NCI-H82 treated with DMSO at 0.1 percent for 48 hours (cell line): ENCODE measurements at regions not wholly inside any gene's neighbourhood (a gene's known extent, or its start where the extent isn't known, plus 50 kb on each side); places are given as distances from the start of the nearest gene placed in this dataset.
"Not testable (repeated sequence)": the region's sequence is repeated elsewhere in the genome, so short reads cannot be mapped to it uniquely, and the experiment has no call there.

Source experiments
- DNase-seq: peaks from one replicate; lab custom pipeline; 2025; ENCODE audit not compliant: unreplicated experiment; lab: John Stamatoyannopoulos, UW

GRCh38 chrX:138954976-138955375, 243.5 kb upstream of the FGF13 start:
- no peak for DNase-seq

DNA sequence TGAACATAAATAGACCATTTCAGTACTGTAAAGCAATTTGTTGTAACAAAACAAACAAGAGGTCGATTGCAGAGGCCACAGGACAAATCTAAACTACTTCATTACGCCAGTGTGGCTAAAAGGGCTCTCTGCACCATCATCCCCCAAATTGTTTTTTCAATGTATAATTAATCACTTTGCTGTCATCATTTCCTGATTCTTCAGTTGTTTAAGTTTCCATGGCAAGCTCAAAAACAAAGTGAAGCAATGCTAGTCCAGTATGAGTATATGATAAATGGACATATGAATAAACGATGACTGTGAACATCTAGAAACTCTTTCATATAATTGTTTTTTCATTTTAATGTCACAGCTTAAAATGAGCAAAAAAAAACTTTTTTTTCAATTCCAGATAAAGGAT, 235.4 kb upstream of the FGF13 start:
- no peak for DNase-seq

- DNase-seq = no peak
These were observed 233.7 kb upstream of the FGF13 start for GRCh38 chrX:138945219-138945618.

DNA sequence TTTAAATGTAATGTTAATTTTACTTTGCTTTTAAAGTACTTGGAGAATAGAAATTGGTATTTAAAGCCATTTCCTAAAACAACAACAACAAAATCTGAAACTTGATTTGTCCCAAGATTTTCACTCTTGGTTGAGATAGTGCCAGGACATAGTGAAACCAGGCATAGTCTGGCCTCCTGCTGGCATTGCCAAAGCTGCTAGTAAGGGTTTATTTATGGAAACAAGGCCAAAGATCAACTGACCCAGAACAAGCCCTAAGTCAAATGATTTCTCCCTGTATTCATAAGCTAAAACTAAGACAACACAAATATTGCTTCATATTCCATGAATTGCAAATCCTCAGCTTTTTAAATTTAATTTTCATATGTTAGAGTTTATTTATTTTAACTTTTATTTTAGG, 227.5 kb upstream of the FGF13 start:
- no peak for DNase-seq

GRCh38 chrX:138938003-138938402, 226.5 kb upstream of the FGF13 start:
- DNase-seq = no peak

DNA sequence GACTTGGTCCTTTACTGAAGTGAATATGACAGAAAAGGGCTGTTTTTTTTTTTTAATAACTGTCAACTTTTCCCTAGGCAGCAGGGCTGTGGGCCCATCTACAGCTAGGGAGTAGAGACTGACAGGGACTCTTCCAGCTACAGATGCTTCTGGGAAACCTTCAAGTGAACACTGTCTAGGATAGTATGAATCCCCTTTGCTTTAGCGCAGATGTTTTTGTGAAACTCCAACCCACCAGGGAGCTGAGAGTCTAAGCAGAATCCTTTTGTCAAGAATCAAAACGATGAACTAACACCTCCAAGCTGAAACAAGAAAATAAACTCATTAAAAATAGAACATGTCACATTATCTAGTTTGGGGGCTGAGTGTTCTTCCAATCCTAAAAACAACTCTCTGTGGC, 219.7 kb upstream of the FGF13 start:
- DNase-seq = no peak

DNA sequence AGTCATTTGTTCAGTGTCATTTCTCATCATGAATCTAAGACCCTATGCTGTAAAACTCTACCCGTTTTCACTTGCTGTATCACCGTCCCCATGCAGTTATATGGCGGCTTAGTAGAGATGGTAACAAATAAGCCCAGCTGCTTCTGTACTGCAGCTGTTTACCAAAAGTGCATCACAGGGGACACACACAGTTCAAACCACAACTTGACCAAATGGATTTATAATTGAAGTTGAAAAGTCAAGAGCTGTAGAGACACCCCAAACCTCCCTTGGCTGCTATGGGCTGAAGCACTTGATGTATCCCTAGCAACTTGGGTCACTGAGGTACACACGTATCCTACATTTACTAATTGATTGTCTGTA, 219.0 kb upstream of the FGF13 start:
- DNase-seq = no peak

GRCh38 chrX:138929926-138930582, 218.5 kb upstream of the FGF13 start:
- DNase-seq = no peak

GRCh38 chrX:138928737-138929459, 217.4 kb upstream of the FGF13 start:
- DNase-seq = no peak

GRCh38 chrX:138925330-138925729, 213.8 kb upstream of the FGF13 start:
- no peak for DNase-seq

- no peak for DNase-seq
These were observed 212.3 kb upstream of the FGF13 start for GRCh38 chrX:138923805-138924204.

DNA sequence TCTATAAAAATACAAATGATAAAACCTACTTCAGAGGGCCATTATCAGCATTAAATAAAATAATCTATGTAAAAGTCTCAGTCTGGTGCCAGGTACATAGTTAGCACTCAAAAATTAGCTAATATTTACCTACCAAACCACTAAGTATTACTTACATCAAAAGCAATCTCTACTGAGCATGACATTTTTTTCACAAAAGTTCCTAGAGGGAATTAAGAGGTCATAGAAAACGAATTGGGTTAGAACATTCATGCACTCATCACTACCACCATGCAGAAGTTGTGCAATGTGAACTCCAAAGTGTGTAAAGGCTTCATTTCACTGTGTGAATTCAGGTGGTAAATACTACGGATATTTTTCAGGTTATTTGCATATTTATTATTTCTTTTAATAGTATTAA, 209.5 kb upstream of the FGF13 start:
- DNase-seq = no peak

DNA sequence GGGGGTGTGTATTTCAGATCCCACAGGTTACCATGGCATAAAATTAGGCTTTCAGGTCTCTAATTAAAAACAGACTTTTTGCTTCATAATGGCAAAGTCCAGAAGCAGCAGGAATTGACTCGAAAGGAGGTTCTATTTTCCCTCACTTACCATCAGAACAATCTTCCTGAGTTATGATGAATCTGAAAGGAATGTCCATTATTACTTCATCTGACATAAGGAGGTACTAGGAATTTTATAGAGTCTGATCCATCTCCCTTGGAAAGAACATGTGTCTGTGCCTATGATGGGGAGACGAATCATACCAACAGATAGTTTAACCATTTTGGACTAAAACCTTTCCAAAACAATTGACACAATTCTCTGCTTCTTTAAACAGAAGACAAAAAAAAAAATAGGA, 206.3 kb upstream of the FGF13 start:
- DNase-seq = no peak

- DNase-seq = no peak
These were observed 203.2 kb upstream of the FGF13 start for GRCh38 chrX:138914767-138915166.

- no peak for DNase-seq
These were observed 197.1 kb upstream of the FGF13 start for GRCh38 chrX:138908577-138908976.

GRCh38 chrX:138897621-138898492, 186.3 kb upstream of the FGF13 start:
- no peak for DNase-seq

GRCh38 chrX:138890491-138890890, 179.0 kb upstream of the FGF13 start:
- no peak for DNase-seq

- no peak for DNase-seq
These were observed 177.6 kb upstream of the FGF13 start for GRCh38 chrX:138889149-138889548.

- DNase-seq = no peak
These were observed 175.3 kb upstream of the FGF13 start for GRCh38 chrX:138886769-138887168.

GRCh38 chrX:138885886-138886285, 174.4 kb upstream of the FGF13 start:
- DNase-seq = no peak

GRCh38 chrX:138880293-138880692, 168.8 kb upstream of the FGF13 start:
- not testable (repeated sequence) for DNase-seq

- no peak for DNase-seq
These were observed 166.2 kb upstream of the FGF13 start for GRCh38 chrX:138877746-138878145.
